SU-DHL-6 (cell line): ENCODE measurements at regions not wholly inside any gene's neighbourhood (a gene's known extent, or its start where the extent isn't known, plus 50 kb on each side); places are given as distances from the start of the nearest gene placed in this dataset.
A peak's percentile ranks its signal among the peaks of the same experiment; 100 is the strongest.

Experiments used
- H2AFZ ChIP-seq: fragments of 200-600 bp; sonication (generic); 2 replicates; pipeline ENCODE4 v1.6.1; 2014; ENCODE audit warnings: low read depth, mild to moderate bottlenecking, moderate library complexity, mixed read lengths, antibody characterized with exemption, low read length; ENCODE audit not compliant: severe bottlenecking
- H3F3A ChIP-seq: fragments of 200-600 bp; shearing (Covaris generic); 2 replicates; pipeline ENCODE4 v1.6.0; 2016; ENCODE audit warnings: antibody characterized with exemption, mild to moderate bottlenecking; ENCODE audit not compliant: insufficient read depth
- H3K27ac ChIP-seq: fragments of 200-600 bp; sonication (generic); 2 replicates; pipeline ENCODE4 v1.5.1; 2016; ENCODE audit warnings: low read depth, mild to moderate bottlenecking, low read length, moderate library complexity, mixed read lengths
- H3K27me3 ChIP-seq: fragments of 200-600 bp; sonication (generic), shearing (Covaris generic); 2 replicates; pipeline ENCODE4 v1.6.0; 2014; ENCODE audit warnings: mild to moderate bottlenecking, low read length
- H3K36me3 ChIP-seq: fragments of 200-600 bp; sonication (generic); 2 replicates; pipeline ENCODE4 v1.6.1; 2014; ENCODE audit warnings: mild to moderate bottlenecking, low read length, mixed read lengths
- H3K4me2 ChIP-seq: fragments of 300-600, 200-600 bp; shearing (Covaris generic), sonication (generic); 2 replicates; pipeline ENCODE4 v1.6.0; 2014; ENCODE audit warnings: low read length, low read depth, mild to moderate bottlenecking; ENCODE audit not compliant: poor library complexity, severe bottlenecking
- H3K4me3 ChIP-seq: fragments of 200-600 bp; sonication (generic); 2 replicates; pipeline ENCODE4 v1.5.1; 2014; ENCODE audit warnings: antibody characterized with exemption, low read length, mild to moderate bottlenecking, mixed read lengths; ENCODE audit not compliant: insufficient read depth, poor library complexity, severe bottlenecking
- H3K79me2 ChIP-seq: fragments of 200-600 bp; sonication (generic); 2 replicates; pipeline ENCODE4 v1.6.1; 2014; ENCODE audit warnings: mild to moderate bottlenecking, low read length, moderate library complexity; ENCODE audit not compliant: insufficient read depth
- H3K9ac ChIP-seq: fragments of 200-600 bp; sonication (generic); 2 replicates; pipeline ENCODE4 v1.7.0; 2014; ENCODE audit warnings: mild to moderate bottlenecking, low read length
- H3K9me2 ChIP-seq: fragments of 200-600 bp; sonication (generic); replicated peaks from 2 replicates; pipeline ENCODE4 v1.6.1; 2014; ENCODE audit warnings: low read length; ENCODE audit not compliant: insufficient read depth
- H3K9me3 ChIP-seq: fragments of 200-600 bp; sonication (generic); 2 replicates; pipeline ENCODE4 v1.6.1; 2014; ENCODE audit warnings: low read length, mixed read lengths; ENCODE audit not compliant: insufficient read depth
- H4K20me1 ChIP-seq: fragments of 200-600 bp; sonication (generic); 2 replicates; pipeline ENCODE4 v1.6.1; 2014; ENCODE audit warnings: low read depth, mild to moderate bottlenecking, antibody characterized with exemption, low read length, moderate library complexity, mixed read lengths
- CTCF ChIP-seq: fragments of 200-600 bp; sonication (generic); IDR thresholded peaks from one replicate; pipeline ENCODE4 v1.5.1; 2017; ENCODE audit warnings: antibody characterized with exemption, mild to moderate bottlenecking, low read length, moderate library complexity; ENCODE audit not compliant: insufficient read depth, poor library complexity, severe bottlenecking
- EZH2phosphoT487 ChIP-seq: fragments of 200-600 bp; sonication (generic), shearing (Covaris generic); conservative IDR thresholded peaks from 2 replicates; pipeline ENCODE4 v1.6.1; 2018; ENCODE audit warnings: mild to moderate bottlenecking, antibody characterized with exemption, low read length, moderate library complexity, mixed read lengths

GRCh38 chr13:44273991-44274770 lies 99.4 kb upstream of the SERP2 start:
- Histone ChIP-seq H3K27ac (peak overlapping the region; percentile 97), H3K36me3 (no peaks in the 10 kb centered on the region), H3K4me2 (peak overlapping the region; percentile 93), H4K20me1 (no peaks in the 10 kb centered on the region), H3K79me2 (no peaks in the 10 kb centered on the region), H3K9me2 (no peaks in the 10 kb centered on the region), H3F3A (peaks cover 26% of the 10 kb centered on the region), H3K27me3 (no peaks in the 10 kb centered on the region), H2AFZ (peak overlapping the region; percentile 80), H3K4me3 (peak overlapping the region; percentile 41), H3K9me3 (no peaks in the 10 kb centered on the region), H3K9ac (peak overlapping the region; percentile 54)
- TF ChIP-seq CTCF: no peak
- TF ChIP-seq EZH2phosphoT487: no peak

GRCh38 chr13:44274771-44275205 lies 98.8 kb upstream of the SERP2 start:
- H4K20me1 ChIP-seq: no peaks in the 10 kb centered on the region
- TF ChIP-seq EZH2phosphoT487: no peak
- TF ChIP-seq CTCF: no peak
- no peaks in the 10 kb centered on the region for H3K27me3 ChIP-seq
- no peaks in the 10 kb centered on the region for H3K9me3 ChIP-seq
- peak overlapping the region; percentile 41 for H3K4me3 ChIP-seq
- H3F3A ChIP-seq: peaks cover 26% of the 10 kb centered on the region
- peak overlapping the region; percentile 80 for H2AFZ ChIP-seq
- H3K4me2 ChIP-seq: peak overlapping the region; percentile 93
- H3K79me2 ChIP-seq: no peaks in the 10 kb centered on the region
- H3K9me2 ChIP-seq: no peaks in the 10 kb centered on the region
- H3K9ac ChIP-seq: peak overlapping the region; percentile 54
- no peaks in the 10 kb centered on the region for H3K36me3 ChIP-seq
- peak overlapping the region; percentile 97 for H3K27ac ChIP-seq

GRCh38 chr13:44275381-44275780 lies 98.2 kb upstream of the SERP2 start:
- Histone ChIP-seq H3K9me2 (no peaks in the 10 kb centered on the region), H2AFZ (peak overlapping the region; percentile 80), H3K79me2 (no peaks in the 10 kb centered on the region), H3K9me3 (no peaks in the 10 kb centered on the region), H3K4me3 (peak overlapping the region; percentile 41), H3K36me3 (no peaks in the 10 kb centered on the region), H3F3A (peaks cover 26% of the 10 kb centered on the region), H3K27ac (peak overlapping the region; percentile 97), H3K9ac (peak overlapping the region; percentile 54), H3K27me3 (no peaks in the 10 kb centered on the region), H3K4me2 (peak overlapping the region; percentile 93), H4K20me1 (no peaks in the 10 kb centered on the region)
- no peak for TF ChIP-seq CTCF
- no peak for TF ChIP-seq EZH2phosphoT487
